Cardiac fibroblast (primary cell): ENCODE measurements at regions not wholly inside any gene's neighbourhood (a gene's known extent, or its start where the extent isn't known, plus 50 kb on each side); places are given as distances from the start of the nearest gene placed in this dataset.

ENCODE experiments used
- DNase-seq, 2 donors: peaks; one replicate each; pipeline versions ENCODE4 v3.0.0 to v3.0.0-alpha.2; 2010; ENCODE audit warnings: low read depth in 2 of 2
- H3K4me3 ChIP-seq, 2 donors: replicated peaks in 1 of 2; 1 replicate in 1 of 2; 2 replicates in 1 of 2; pipeline ENCODE4 v1.5.1; 2011; ENCODE audit warnings: low read depth in 2 of 2, low read length in 2 of 2, mild to moderate bottlenecking in 2 of 2, moderate library complexity in 1 of 2
- CTCF ChIP-seq: IDR thresholded peaks from one replicate; pipeline ENCODE4 v1.5.1; 2011; ENCODE audit warnings: low read depth, mild to moderate bottlenecking, low read length, inconsistent platforms

DNA sequence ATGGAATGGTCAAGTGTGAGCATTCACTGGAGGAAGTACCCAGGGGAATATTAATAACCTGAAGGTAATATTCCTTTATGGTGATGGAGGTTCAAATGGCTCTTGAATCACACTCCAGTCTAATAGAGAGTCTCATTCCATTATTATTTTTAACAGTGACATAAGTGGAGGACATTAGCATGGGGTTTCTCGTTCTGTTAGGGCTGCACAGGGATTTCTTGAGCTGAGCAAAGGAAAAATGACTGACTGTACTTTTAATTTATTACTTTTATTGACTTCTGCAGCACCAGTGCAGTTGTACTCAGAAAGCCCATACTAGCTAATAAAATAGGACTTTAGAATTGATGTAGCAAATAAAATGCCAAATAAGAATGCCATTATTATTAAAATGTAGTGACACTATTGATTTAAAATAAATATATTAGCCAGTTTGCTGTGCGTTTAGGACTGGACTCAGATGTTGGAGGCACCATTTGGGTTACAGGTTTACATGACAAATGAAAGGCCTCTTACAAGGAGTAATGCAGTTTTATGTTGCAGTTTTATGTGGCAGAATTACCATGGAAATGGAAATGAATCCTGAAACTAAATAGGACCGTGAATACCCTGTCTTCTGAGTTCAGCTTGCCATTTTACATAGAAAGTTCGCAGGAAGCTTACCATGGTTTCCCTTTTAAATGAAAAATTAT, 705.1 kb upstream of the GRM7 start:
- DNase-seq, result no peak
- no peak for TF ChIP-seq CTCF
- H3K4me3 ChIP-seq, result no peak overlapping the region

GRCh38 chr3:6165951-6166350, 695.0 kb upstream of the GRM7 start:
- no peak for DNase-seq

DNA sequence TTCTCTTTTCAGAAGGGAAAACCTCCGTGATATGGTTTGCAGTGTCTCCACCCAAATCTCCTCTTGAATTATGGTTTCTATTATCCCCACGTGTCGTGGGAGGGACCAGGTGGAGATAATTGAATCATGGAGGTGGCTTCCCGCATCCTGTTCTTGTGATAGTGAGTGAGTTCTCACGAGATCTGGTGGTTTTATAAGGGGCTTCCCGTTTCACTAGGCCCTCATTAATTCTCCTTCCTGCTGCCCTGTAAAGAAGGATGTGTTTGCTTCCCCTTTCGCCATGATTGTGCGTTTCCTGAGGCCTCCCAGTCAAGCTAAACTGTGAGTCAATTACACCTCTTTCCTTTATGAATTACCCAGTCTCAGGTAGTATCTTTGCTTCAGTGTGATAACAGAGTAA, 692.7 kb upstream of the GRM7 start:
- TF ChIP-seq CTCF, result no peak
- no peak overlapping the region for H3K4me3 ChIP-seq
- no peak for DNase-seq

More at GRCh38 chr3:6165951-6166350, 695.0 kb upstream of the GRM7 start:
- TF ChIP-seq CTCF, result no peak
- H3K4me3 ChIP-seq, result no peak overlapping the region

GRCh38 chr3:6172871-6173642, 687.9 kb upstream of the GRM7 start:
- DNase-seq, result no peak
- TF ChIP-seq CTCF, result no peak
- H3K4me3 ChIP-seq, result no peak overlapping the region

GRCh38 chr3:6177417-6177816, 683.5 kb upstream of the GRM7 start:
- no peak for TF ChIP-seq CTCF
- DNase-seq, result no peak
- H3K4me3 ChIP-seq, result no peak overlapping the region

DNA sequence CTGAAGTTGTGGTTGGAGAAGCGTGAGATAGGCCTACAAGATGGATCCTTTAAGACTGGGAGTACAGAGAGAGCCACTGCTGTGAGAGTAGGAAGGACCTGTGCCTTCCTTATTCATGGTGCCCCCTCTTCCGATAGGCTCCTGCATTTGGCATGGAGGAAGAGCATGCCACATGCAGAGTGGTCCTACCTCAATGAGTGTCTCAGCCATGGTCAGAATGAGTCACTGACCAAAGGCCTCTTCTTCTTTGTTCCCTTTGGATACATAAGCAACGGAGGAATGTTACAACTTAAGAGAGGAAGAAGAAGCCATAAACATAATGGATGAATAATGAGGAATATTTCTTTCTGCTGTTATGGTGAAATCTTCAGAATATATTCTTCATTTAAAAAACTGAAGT, 681.2 kb upstream of the GRM7 start:
- no peak overlapping the region for H3K4me3 ChIP-seq
- no peak for TF ChIP-seq CTCF
- DNase-seq, result no peak
